MM.1S (cell line): ENCODE measurements at regions not wholly inside any gene's neighbourhood (a gene's known extent, or its start where the extent isn't known, plus 50 kb on each side); places are given as distances from the start of the nearest gene placed in this dataset.

Source experiments
- CTCF ChIP-seq: fragments of 300-600 bp; sonication (generic); IDR thresholded peaks from 2 replicates; pipeline ENCODE4 v1.5.1; 2016; ENCODE audit warnings: antibody characterized with exemption, low read length, mixed read lengths
- EZH2 ChIP-seq: fragments of 300-600 bp; sonication (generic); optimal IDR thresholded peaks from 2 replicates; pipeline ENCODE3; 2017; ENCODE audit warnings: low read depth, mild to moderate bottlenecking, antibody characterized with exemption, low read length, mixed read lengths

- no peak for TF ChIP-seq CTCF
- TF ChIP-seq EZH2 = no peak
Observed at GRCh38 chrX:15056044-15056443, 182.8 kb downstream of the MOSPD2 start.
